GM21515 (cell line): ENCODE measurements at regions not wholly inside any gene's neighbourhood (a gene's known extent, or its start where the extent isn't known, plus 50 kb on each side); places are given as distances from the start of the nearest gene placed in this dataset.

Experiments used
- ATAC-seq: cut with Tn5 transposase; IDR thresholded peaks from one replicate; pipeline ENCODE4 v1.9.1; 2021; ENCODE audit not compliant: unreplicated experiment

- no peak for ATAC-seq
Measured at GRCh38 chr5:36355516-36355915, 53.8 kb upstream of the RANBP3L start.

GRCh38 chr5:36356915-36357314 lies 55.2 kb upstream of the RANBP3L start:
- ATAC-seq, result no peak

GRCh38 chr5:36357391-36357975 lies 55.8 kb upstream of the RANBP3L start:
- no peak for ATAC-seq

GRCh38 chr5:36359267-36359666 lies 57.6 kb upstream of the RANBP3L start:
- ATAC-seq, result no peak

GRCh38 chr5:36360307-36360706 lies 58.6 kb upstream of the RANBP3L start:
- ATAC-seq, result no peak

GRCh38 chr5:36363101-36363500 lies 61.4 kb upstream of the RANBP3L start:
- ATAC-seq, result no peak

- ATAC-seq, result no peak
Measured at GRCh38 chr5:36363744-36364143, 62.0 kb upstream of the RANBP3L start.

GRCh38 chr5:36364473-36364872 lies 62.8 kb upstream of the RANBP3L start:
- ATAC-seq, result no peak

- ATAC-seq, result no peak
Measured at GRCh38 chr5:36365896-36366295, 64.2 kb upstream of the RANBP3L start.

- no peak for ATAC-seq
Measured at GRCh38 chr5:36366883-36367282, 65.2 kb upstream of the RANBP3L start.

GRCh38 chr5:36367524-36367923 lies 65.8 kb upstream of the RANBP3L start:
- ATAC-seq, result no peak

GRCh38 chr5:36369219-36369690 lies 67.6 kb upstream of the RANBP3L start:
- ATAC-seq, result no peak

- ATAC-seq, result no peak
Measured at GRCh38 chr5:36370073-36370472, 68.4 kb upstream of the RANBP3L start.

GRCh38 chr5:36371366-36371765 lies 69.7 kb upstream of the RANBP3L start:
- ATAC-seq, result no peak

- no peak for ATAC-seq
Measured at GRCh38 chr5:36373527-36374086, 71.9 kb upstream of the RANBP3L start.

GRCh38 chr5:36374266-36374862 lies 72.7 kb upstream of the RANBP3L start:
- no peak for ATAC-seq

- ATAC-seq, result no peak
Measured at GRCh38 chr5:36377192-36377591, 75.5 kb upstream of the RANBP3L start.

- ATAC-seq, result no peak
Measured at GRCh38 chr5:36378551-36378950, 76.8 kb upstream of the RANBP3L start.

- no peak for ATAC-seq
Measured at GRCh38 chr5:36382890-36383289, 81.2 kb upstream of the RANBP3L start.

GRCh38 chr5:36383942-36384341 lies 82.2 kb upstream of the RANBP3L start:
- ATAC-seq, result no peak

GRCh38 chr5:36384845-36385244 lies 83.1 kb upstream of the RANBP3L start:
- ATAC-seq, result no peak

- ATAC-seq, result no peak
Measured at GRCh38 chr5:36385495-36385894, 83.8 kb upstream of the RANBP3L start.

GRCh38 chr5:36388288-36388687 lies 86.6 kb upstream of the RANBP3L start:
- ATAC-seq, result no peak
